ENCODE measurements at regions not wholly inside any gene's neighbourhood (a gene's known extent, or its start where the extent isn't known, plus 50 kb on each side); places are given as distances from the start of the nearest gene placed in this dataset.
A peak's percentile ranks its signal among the peaks of the same experiment; 100 is the strongest.
"Not testable (repeated sequence)": the region's sequence is repeated elsewhere in the genome, so short reads cannot be mapped to it uniquely, and the experiment has no call there.

DNA sequence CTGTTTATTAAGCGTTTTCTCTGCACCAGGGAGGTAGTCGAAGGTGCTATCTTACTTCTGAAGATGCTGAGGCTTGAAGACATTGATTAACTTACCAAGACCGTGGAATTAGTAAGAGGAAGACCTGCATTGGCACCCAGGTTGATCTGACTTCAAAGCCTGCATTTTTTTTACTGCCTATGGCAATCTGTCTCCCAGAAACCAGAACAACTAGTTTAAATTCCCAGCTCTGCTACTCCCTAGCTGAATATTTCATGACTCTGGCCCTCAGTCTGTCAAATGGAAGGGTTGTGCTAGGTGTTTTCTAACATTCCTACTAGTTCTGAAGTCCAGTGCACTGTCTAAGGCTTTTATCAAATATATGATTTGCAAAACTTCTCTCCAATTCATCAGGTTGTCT lies 52.0 kb upstream of the GRAMD1B start:
- DNase-seq = no peak

DNA sequence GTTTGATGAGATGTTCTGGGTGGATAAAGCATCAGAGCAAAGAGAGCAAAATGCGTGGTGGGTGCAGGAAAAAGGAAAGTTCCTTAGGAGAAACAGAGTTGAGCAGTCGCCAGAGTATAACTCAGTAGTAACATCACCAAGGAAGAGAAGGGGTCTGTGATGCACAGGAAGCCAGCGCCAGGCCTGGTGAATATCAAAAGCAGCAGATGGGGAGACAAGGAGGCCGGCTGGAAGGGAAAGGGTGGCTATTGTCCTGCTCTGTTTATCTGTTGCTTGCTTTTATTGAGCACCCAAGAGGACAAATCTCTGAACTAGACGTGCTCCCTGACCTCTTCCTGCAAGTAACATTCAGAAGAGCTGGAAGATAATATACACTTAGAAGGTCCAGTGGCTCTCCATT lies 52.7 kb upstream of the GRAMD1B start:
- no peak for DNase-seq

DNA sequence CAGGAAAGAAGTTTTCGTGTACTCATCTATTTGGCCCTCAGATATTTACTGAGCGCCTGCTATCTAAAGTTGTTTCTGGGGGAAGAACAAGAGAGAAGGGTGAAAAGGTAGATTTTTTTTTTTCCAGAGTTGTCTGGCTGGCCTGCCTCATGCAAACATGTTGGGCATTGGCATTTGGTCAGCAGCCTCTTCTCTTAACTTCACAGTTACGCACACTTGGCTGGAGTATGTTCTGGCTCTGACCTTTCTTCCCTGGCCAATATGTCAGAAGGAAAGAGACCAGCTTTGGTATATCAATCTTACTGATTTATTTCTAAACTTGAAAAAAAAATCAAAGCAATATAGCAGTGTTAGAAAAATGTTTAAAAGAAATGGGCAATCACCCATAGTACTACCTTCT lies 54.2 kb upstream of the GRAMD1B start:
- no peak for DNase-seq

DNA sequence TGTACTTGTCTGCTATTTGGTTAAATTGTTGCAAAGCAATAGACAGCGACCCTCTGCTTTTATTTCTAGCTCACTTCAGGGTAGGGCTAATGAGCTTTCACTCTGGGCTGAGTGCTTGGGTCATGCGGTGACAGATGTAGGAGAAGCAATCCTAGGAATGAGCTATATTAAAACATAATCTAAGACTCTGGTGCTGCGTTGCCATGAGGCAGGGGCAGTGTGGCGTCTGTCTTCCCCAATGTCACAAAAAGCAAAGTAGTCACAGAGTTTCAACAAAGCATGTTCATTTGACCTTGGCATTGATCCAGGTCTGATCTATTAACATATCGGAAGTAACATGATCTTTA lies 55.5 kb upstream of the GRAMD1B start:
- no peak for DNase-seq

DNA sequence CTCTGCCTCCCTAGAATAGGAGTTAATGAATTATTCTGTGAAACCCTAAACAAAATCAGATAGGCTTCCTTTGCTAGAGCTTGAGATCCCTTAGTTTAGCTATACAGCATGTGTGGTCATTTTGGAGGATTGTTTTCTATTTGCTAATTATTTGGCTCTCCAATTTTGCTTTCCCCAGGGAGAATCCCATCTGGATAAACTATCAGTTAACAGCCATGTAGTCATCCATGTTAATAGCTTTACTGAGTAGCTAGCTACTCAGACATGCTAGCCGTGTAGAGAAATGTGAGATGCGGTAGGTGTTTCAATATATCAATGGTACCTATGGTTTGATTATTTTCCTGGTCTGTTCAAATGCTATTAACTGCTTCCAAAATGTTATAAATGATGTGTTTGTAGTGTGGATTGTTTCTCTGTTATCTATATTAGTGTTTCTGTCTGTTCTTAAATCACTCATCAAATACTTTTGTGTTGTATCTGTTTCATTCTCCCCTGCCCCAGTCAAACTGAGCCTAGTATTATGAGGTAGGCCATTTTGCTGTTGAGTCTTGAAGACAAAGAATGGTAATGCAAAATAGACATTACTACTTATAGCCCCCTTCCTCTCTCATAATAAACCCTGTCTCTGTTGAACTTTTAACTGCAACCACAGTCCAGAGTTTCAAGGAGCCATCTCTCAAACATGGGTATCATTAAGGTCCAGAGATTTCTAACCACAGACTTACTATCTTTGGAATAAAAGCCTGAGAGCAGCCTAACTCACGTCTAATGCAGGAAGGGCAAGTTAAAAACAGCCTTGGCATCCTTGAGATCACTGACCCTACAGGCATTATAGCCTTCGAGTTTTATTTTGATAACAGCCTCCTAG lies 56.1 kb upstream of the GRAMD1B start:
- DNase-seq = no peak

DNA sequence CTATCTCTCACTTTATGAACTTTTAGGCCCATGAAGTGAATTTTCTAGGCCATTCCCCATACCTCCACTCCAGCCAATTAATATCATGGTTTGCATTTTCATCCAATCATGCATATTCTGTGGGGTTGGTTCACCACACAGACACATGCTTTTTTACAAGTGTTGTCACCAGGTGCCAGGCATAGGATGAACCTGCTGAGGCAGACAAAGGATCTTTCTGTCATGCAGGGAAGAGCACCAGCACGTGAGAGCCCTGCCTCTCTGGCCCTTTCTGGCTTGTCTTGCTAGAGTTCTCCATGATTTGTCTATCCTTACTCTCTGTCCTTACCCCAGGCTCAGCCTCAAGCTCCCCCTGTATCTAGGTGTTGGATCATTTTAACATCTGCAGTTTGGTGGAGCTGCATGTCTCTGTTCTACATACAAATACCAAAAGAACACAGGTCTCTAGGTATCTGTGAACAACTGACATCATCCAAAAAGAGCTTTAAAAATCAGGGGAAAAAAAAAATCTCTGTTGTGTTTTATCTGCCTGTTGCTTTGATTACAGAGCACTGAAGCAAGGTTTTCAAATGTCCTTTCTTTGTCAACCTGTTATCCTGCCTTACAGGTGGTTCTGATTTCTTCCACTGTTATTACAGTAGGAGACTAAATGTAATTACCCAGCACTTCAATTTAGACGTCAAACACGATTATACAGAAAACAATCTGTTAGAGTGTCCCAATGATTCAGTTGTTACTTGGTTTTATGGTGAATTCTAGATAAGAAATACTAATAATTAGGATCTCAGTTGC lies 58.4 kb upstream of the GRAMD1B start:
- no peak for DNase-seq

DNA sequence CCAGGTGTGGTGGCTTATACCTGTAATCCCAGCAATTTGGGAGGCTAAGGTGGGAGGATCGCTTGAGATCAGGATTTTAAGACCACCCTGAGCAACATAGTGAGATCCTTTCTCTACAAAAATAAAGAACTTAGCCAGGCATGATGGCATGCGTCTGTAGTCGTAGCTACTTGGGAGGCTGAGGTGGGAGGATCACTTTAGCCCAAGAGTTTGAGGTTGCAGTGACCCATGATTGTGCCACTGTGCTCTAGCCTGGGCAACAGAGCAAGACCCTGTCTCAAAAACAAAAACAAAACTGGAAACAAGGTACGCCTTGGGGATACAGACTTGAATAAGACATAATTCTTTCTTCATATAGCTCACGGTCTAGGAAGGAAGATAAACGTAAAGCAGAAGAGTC lies 63.1 kb upstream of the GRAMD1B start:
- no peak for DNase-seq

DNA sequence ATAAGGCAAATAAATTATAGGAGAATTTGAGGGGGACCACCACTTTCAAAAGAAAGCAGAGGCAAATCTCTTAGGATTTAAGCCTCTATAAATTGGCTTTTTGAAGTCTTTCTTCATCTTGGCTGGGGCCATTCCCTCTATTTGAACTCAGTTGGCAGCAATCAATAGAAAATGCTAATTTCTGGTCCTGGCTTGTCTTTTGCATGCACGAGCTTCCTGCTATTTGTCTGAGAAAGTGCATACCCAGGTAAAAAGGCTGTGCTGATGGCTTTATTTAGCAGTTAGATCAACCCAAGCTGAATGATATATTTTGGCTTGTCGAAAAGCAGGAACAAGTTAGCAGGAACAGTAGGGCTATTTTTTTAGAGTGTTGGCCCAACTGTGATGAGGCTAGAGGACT lies 64.1 kb upstream of the GRAMD1B start:
- DNase-seq = no peak

DNA sequence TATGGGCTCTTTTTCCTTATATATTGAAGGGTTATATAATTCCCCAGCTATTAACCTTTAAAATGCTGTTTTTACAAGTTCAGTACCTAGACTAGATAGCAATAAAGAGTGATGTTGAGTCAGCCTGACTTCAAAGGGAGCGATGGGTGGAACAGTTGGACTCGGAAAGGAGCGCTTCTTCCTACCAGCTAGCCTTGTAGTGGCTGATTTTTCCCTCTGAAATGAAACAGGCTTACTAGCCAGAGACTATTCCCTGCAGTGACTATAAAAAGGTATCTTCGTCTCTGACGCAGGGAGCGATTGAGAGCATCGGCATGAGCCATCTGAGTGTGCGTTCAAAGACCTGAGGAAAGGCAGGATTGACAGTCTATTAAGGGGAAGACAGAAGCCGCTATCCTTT lies 66.0 kb upstream of the GRAMD1B start:
- no peak for DNase-seq

DNA sequence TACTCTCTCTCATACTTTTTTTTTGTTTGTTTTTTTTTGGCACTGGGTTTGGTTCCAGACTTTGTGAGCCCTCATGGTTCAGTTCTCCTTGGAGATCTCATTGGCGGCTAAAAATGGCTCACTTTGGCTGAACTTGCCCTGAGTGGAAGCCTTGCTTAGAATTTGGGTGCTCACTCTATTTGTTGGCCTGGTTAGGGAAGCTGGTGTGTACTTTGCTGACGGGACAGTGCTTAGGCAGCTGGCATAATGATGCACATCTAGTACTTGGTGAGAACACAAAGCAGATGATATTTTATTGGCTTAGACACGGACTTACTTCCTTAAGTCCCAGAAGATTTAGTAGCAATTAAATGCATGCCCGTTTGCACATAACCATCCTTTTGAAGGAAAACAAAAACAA lies 66.5 kb upstream of the GRAMD1B start:
- no peak for DNase-seq

DNA sequence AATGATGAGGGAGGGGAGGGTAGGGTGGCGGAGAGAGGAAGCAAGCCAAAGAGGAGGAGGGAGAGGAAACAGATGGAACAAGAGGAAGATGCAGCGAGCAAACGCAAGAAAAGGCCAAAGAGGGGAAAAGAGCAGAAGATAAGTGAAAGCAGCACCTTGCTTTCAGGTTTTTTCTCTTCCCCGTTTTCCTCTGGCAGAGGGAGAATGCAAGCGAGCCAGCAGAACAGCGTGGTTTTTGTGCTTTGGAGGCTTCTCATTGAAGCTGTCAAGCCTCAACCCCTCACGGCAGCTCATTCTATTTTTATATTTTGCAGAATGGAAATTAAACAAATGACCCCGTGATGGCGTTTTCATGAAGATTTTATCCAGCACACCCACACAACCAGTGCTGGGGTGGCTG lies 67.1 kb upstream of the GRAMD1B start:
- DNase-seq = no peak

DNA sequence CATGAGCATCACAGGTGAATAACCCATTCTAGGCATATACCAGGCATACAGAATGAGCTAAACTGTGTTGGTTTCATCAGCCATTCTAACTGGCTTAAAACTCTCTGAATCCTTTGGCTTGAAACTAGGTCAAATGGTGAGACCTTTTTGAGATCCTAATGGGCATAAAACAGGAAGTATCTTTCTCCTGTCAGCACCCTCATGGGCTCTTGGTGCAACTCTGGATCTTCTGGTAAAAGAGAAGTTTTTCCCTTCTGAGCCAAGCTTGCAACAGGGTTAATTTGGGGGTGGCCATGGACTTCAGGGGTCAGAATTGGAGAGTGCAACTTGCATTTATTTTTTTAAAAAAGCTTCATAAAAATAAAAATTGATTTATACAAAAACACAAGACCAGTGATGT lies 67.9 kb upstream of the GRAMD1B start:
- no peak for DNase-seq

DNA sequence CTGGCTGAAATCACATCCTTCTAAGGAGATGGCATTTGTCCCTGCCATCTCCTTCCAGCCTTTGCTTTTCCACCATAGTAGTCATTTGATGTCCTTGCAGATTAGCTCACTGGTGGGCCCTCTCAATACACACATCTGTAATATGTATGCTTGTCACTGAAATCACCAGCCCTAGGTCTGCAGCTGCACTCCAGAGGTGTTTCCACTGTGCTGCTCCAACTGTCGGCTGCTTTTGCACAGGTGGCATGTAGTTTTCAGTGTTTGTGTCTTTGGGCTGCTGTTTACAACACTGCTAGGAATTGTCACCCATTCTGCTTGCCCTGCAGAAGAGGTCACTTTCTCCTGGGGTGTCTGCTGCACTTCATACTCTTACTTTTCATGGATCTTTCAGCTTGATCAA lies 69.0 kb upstream of the GRAMD1B start:
- DNase-seq = no peak

DNA sequence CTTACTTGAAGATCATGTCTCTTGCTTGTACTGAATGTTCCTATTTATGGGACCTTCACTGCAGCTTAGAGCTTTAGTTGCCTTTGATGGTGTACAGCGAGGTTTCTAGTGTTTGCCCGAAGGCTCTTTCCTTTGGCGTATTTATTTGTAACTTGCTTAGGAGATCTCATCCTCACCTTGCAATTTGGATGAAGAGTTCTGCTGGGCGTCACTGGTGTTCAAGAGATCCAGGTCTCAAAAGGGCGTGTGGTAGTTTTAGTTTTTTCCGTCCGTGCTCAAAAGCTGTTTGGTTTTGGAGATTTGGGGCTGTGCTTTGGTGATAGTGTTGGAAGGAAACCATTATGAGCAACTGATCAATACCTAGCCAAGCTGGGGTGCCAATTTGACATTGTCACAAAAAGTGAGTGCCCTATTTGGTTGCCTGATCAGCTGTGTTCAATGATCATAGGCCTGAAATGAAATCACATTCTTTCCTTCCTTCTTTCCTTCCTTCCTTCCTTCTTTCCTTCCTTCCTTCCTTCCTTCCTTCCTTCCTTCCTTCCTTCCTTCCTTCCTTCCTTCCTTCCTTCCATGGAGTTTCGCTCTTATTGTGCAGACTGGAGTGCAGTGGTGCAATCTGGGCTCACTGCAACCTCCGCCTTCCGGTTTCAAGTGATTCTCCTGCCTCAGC lies 69.7 kb upstream of the GRAMD1B start:
- DNase-seq = no peak

DNA sequence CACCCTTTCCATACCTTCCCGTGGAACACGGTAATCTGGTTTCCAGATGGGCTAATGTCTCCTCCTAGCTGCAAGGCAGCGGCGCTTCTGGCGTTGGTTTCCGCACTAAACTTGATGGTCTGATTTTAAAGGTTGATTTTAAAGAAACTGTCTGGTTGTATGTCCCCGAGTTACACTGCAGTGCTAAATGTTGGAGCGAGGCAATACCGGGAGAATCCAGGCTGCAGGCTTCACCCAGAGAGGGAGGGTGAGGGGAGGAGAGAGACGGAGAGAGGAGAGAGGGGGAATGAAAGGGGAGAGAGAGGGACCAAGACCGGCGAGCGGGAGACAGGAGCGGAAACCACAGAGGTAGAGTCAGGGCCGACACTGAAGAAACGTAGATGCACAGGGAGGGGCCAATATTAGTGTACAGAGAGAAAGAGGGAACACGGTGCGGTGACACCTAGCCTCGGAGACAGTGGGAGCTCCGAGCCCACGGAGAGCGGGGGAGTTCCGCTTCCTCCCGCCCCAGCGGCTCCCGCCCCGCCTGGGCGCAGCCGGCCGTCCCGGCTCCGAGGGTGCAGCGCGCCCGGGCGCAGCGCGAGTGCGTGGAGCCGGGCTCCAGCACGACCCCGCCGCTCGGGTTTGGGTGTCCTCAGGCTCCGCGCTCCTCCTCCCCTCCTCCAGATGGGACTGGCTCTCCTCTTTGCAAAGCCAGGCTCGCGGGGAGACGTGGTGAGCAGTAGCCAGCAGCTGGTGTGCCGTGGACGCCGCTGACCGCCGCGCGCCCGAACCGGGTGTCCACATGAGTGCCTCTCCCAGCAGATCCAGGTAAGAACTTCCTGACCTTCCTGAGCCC lies 71.9 kb upstream of the GRAMD1B start:
- peak; percentile 33 to 53 for DNase-seq

DNA sequence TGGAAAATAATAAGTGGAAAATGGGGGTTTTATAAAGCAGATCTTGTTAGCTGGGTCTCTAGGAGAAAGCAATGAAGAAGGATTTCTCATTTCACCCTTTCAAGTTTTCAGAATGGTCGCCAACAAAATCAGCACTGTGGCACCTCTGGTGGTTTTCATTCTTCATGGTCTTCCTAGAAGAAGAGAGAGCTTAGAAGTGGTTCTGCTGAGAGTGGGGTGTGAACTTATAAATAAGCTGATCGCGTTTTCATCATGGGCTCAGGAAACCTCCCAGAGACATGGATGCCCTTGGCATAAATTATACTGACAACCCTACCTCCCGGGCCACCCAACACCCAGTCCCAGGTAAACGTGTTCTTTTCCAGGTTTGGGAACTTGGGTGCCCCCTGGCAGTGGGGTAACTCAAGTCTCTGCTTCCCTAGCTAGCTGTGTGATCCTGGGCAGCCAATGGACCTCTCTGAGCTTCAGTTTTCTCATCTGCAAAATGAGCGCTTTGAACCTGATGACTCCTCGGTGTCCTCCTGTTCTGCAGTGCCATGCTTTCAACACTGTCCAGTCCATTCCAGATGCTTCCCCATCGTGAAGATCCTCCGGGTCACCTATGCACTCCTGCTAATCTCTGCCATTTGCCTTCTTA lies 72.6 kb upstream of the GRAMD1B start:
- no peak for DNase-seq

DNA sequence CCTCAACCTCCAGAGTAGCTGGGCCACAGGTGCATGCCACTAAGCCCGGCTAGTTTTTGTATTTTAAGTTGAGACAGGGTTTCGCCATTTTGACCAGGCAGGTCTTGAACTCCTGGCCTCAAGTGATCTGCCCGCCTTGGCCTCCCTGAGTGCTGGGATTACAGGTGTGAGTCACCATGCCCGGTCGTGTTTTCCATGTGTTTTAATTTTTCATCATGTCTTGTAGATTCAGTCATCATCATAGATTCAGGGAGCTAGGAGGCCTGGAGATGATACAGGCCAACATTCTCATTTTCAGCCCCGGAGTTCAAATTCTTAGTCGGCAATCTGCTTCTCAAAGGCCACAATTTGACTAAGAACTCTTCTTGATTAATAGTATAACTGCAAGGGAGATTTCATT lies 73.5 kb upstream of the GRAMD1B start:
- peak; percentile 32 to 60 for DNase-seq

DNA sequence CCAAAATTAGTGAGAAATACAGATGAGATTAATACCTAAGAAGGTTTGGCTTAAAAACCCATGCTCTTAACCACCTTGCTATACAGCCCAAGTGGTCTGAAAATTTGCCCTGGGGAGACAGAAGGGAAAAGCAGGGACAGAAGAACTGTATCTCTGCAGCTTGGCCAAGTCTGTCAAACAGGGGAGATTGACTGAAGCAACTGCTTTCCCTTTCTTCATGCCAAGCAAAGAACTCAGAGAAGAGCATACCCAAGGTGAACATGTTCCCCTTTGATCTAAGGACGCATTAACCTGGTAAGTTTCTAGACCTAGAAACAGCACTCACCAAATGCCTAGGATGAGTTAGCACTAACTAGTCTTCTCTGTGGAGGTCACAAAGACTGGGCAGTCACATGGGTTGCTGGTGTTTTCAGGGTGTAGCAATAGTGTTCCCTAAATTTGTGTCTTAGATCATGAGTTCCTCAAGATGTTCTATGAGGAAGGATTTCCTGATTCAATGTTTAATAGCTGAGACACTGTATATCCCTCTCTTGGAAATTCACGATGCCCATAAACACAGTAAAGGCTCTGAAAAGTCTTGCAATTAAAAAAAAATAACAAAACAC lies 75.6 kb upstream of the GRAMD1B start:
- DNase-seq = no peak

DNA sequence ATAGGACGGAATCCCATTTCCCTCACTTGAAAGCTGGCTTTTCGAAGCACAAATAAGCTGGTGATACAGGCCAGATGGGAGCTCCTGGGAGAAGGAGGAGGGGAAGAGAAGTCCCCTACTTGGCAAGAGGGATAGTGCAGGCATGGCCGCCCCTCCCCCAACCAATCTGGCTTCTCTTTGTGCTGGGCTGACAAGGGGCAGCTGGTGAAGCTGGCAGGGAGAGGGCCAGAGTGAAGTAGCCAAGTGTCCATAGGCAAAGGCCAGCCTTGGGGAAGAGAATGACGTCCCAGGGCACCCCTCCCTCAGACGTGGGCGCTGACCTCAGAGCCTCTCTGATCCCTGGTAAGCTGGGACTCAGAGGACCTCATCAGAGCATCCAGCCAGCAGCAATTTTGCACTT lies 78.7 kb upstream of the GRAMD1B start:
- no peak for DNase-seq

DNA sequence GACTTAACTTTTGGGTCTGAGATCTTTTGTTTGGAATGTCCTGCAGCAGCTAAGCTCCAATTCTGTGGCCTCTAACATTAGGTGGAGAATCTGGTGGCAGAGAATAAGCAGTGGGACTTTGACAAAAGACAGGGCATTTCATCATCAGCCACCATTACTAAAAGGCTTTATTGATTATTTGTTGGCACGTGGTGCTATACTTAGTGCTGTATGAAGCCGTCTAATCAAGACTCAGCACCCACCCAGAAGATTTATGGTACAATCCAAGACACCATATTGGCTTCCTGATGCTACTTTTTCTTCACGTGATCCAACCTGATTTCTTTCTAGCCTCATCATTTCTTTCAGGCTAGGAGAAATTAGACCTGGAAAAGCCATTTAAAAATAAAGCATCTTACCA lies 80.7 kb upstream of the GRAMD1B start:
- DNase-seq = no peak

DNA sequence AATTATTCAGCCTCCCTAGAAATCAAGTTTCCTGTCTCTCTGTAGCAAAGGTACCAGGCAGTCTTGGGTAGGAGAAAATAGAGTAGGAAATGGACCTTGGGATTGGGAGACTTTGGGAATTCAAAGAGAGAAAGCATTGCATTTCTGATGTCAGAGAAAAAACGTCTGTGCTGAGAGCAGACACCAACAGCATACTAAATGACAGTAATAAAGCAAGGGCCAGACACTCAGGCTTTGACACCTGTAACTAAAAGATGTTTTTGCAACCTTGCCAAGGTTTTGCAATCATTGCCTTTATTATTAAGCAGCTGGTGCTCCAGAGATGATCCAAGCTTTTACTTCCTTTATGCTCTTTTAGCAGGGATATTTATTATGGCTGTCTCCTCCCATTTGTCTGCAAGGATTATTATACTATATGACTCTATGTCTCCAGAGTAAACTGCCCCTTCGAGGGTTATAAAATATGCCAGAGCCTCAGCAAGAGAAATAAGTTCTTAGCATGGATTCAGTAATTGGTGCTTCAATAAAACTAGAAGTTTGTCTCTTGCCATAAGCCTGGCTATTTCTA lies 85.2 kb upstream of the GRAMD1B start:
- DNase-seq = no peak

DNA sequence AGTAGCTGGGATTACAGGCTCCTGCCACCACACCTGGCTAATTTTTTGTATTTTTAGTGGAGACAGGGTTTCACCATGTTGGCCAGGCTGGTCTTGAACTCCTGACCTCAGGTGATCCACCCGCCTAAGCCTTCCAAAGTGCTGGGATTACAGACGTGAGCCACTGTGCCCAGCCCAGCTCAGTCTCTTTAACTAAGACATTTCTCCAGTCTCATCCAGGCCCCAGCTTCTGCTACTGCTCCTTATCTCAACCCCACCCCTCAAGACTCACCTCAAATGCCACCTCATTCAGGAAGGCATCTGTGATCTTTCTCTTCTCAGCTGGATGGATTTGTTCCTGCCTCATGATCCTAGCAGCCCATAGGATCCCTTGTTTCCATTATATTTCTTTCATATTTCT lies 85.9 kb upstream of the GRAMD1B start:
- not testable (repeated sequence) for DNase-seq

Data from stimulated activated CD4-positive, alpha-beta T cell treated with anti-CD3 and anti-CD28 coated beads, Interleukin-2, amount 100 ng/mL, for 24 hours (primary cell).